Muscle layer of colon (tissue), 2 donors: ENCODE measurements at regions not wholly inside any gene's neighbourhood (a gene's known extent, or its start where the extent isn't known, plus 50 kb on each side); places are given as distances from the start of the nearest gene placed in this dataset.

ENCODE experiments used
- H3K27ac ChIP-seq: one replicate; pipeline ENCODE4 v1.7.0; 2013; ENCODE audit warnings: low read depth, mild to moderate bottlenecking, low read length, moderate library complexity
- H3K27me3 ChIP-seq, 2 donors: one replicate each; pipeline ENCODE4 v1.7.0; 2013; ENCODE audit warnings: low read length in 2 of 2, mild to moderate bottlenecking in 2 of 2; ENCODE audit not compliant: insufficient read depth in 2 of 2, control insufficient read depth in 1 of 2
- H3K36me3 ChIP-seq: one replicate; pipeline ENCODE4 v1.7.0; 2013; ENCODE audit warnings: mild to moderate bottlenecking, low read length; ENCODE audit not compliant: insufficient read depth
- H3K4me1 ChIP-seq: one replicate; pipeline ENCODE4 v1.7.0; 2013; ENCODE audit warnings: mild to moderate bottlenecking, low read length; ENCODE audit not compliant: insufficient read depth
- H3K4me3 ChIP-seq, 2 donors: one replicate each; pipeline ENCODE4 v1.7.0; 2013; ENCODE audit warnings: low read length in 2 of 2, low read depth in 1 of 2, mild to moderate bottlenecking in 1 of 2, moderate library complexity in 1 of 2
- H3K9ac ChIP-seq: one replicate; pipeline ENCODE4 v1.7.0; 2013; ENCODE audit warnings: low read length
- H3K9me3 ChIP-seq: one replicate; pipeline ENCODE4 v1.7.0; 2013; ENCODE audit warnings: mild to moderate bottlenecking, low read length
- donor health status: abdominal sarcoma.
- donor health status: Adenocarcinoma of cecum.

GRCh38 chr2:5791371-5791770, 99.2 kb downstream of the SOX11 start:
- no peaks in the 10 kb centered on the region for H3K27me3 ChIP-seq
- H3K4me1 ChIP-seq: no peaks in the 10 kb centered on the region
- H3K4me3 ChIP-seq: no peak overlapping the region
- no peak overlapping the region for H3K27ac ChIP-seq
- peaks cover 3% of the 10 kb centered on the region for H3K9me3 ChIP-seq
- no peaks in the 10 kb centered on the region for H3K36me3 ChIP-seq
- H3K9ac ChIP-seq: no peak overlapping the region

GRCh38 chr2:5794012-5794411, 101.8 kb downstream of the SOX11 start:
- H3K4me3 ChIP-seq: no peak overlapping the region
- no peak overlapping the region for H3K27ac ChIP-seq
- no peak overlapping the region for H3K9ac ChIP-seq
- no peaks in the 10 kb centered on the region for H3K36me3 ChIP-seq
- no peaks in the 10 kb centered on the region for H3K4me1 ChIP-seq
- H3K9me3 ChIP-seq: no peaks in the 10 kb centered on the region
- no peaks in the 10 kb centered on the region for H3K27me3 ChIP-seq

- H3K27me3 ChIP-seq: no peaks in the 10 kb centered on the region
- H3K4me3 ChIP-seq: no peak overlapping the region
- no peak overlapping the region for H3K9ac ChIP-seq
- H3K4me1 ChIP-seq: no peaks in the 10 kb centered on the region
- no peaks in the 10 kb centered on the region for H3K9me3 ChIP-seq
- H3K36me3 ChIP-seq: no peaks in the 10 kb centered on the region
- no peak overlapping the region for H3K27ac ChIP-seq
These were observed 105.9 kb downstream of the SOX11 start for GRCh38 chr2:5798084-5798483.

GRCh38 chr2:5799348-5799747, 107.2 kb downstream of the SOX11 start:
- Histone ChIP-seq H3K27ac (no peak overlapping the region), H3K9ac (no peak overlapping the region), H3K4me3 (no peak overlapping the region), H3K4me1 (no peaks in the 10 kb centered on the region), H3K9me3 (no peaks in the 10 kb centered on the region), H3K27me3 (no peaks in the 10 kb centered on the region), H3K36me3 (no peaks in the 10 kb centered on the region)

- H3K4me3 ChIP-seq: no peak overlapping the region
- no peaks in the 10 kb centered on the region for H3K27me3 ChIP-seq
- no peaks in the 10 kb centered on the region for H3K4me1 ChIP-seq
- H3K36me3 ChIP-seq: no peaks in the 10 kb centered on the region
- H3K27ac ChIP-seq: no peak overlapping the region
- H3K9me3 ChIP-seq: no peaks in the 10 kb centered on the region
- H3K9ac ChIP-seq: no peak overlapping the region
These were observed 111.4 kb downstream of the SOX11 start for GRCh38 chr2:5803547-5803946.

GRCh38 chr2:5818961-5819600, 126.9 kb downstream of the SOX11 start:
- H3K4me1 ChIP-seq: peaks cover 5% of the 10 kb centered on the region
- no peak overlapping the region for H3K4me3 ChIP-seq
- no peak overlapping the region for H3K27ac ChIP-seq
- no peaks in the 10 kb centered on the region for H3K9me3 ChIP-seq
- H3K9ac ChIP-seq: no peak overlapping the region
- H3K36me3 ChIP-seq: no peaks in the 10 kb centered on the region
- no peaks in the 10 kb centered on the region for H3K27me3 ChIP-seq

- Histone ChIP-seq H3K9me3 (no peaks in the 10 kb centered on the region), H3K36me3 (no peaks in the 10 kb centered on the region), H3K4me3 (no peak overlapping the region), H3K27ac (no peak overlapping the region), H3K27me3 (no peaks in the 10 kb centered on the region), H3K9ac (no peak overlapping the region), H3K4me1 (peaks cover 3% of the 10 kb centered on the region)
These were observed 131.9 kb downstream of the SOX11 start for GRCh38 chr2:5824126-5824525.

GRCh38 chr2:5825686-5826085, 133.5 kb downstream of the SOX11 start:
- Histone ChIP-seq H3K36me3 (no peaks in the 10 kb centered on the region), H3K27ac (no peak overlapping the region), H3K4me3 (no peak overlapping the region), H3K27me3 (no peaks in the 10 kb centered on the region), H3K4me1 (no peaks in the 10 kb centered on the region), H3K9me3 (no peaks in the 10 kb centered on the region), H3K9ac (no peak overlapping the region)

- Histone ChIP-seq H3K4me3 (no peak overlapping the region), H3K27me3 (no peaks in the 10 kb centered on the region), H3K36me3 (no peaks in the 10 kb centered on the region), H3K4me1 (no peaks in the 10 kb centered on the region), H3K9me3 (no peaks in the 10 kb centered on the region), H3K27ac (no peak overlapping the region), H3K9ac (no peak overlapping the region)
These were observed 134.9 kb downstream of the SOX11 start for GRCh38 chr2:5826979-5827655.

GRCh38 chr2:5834501-5834900, 142.3 kb downstream of the SOX11 start:
- Histone ChIP-seq H3K4me1 (no peaks in the 10 kb centered on the region), H3K4me3 (no peak overlapping the region), H3K9me3 (no peaks in the 10 kb centered on the region), H3K27ac (no peak overlapping the region), H3K9ac (no peak overlapping the region), H3K27me3 (no peaks in the 10 kb centered on the region), H3K36me3 (no peaks in the 10 kb centered on the region)

GRCh38 chr2:5839550-5839949, 147.4 kb downstream of the SOX11 start:
- Histone ChIP-seq H3K27me3 (no peaks in the 10 kb centered on the region), H3K4me1 (no peaks in the 10 kb centered on the region), H3K9me3 (no peaks in the 10 kb centered on the region), H3K36me3 (no peaks in the 10 kb centered on the region), H3K27ac (no peak overlapping the region), H3K9ac (no peak overlapping the region), H3K4me3 (no peak overlapping the region)

- no peak overlapping the region for H3K4me3 ChIP-seq
- no peak overlapping the region for H3K9ac ChIP-seq
- H3K36me3 ChIP-seq: no peaks in the 10 kb centered on the region
- H3K27ac ChIP-seq: no peak overlapping the region
- H3K9me3 ChIP-seq: no peaks in the 10 kb centered on the region
- H3K27me3 ChIP-seq: no peaks in the 10 kb centered on the region
- no peaks in the 10 kb centered on the region for H3K4me1 ChIP-seq
These were observed 148.9 kb downstream of the SOX11 start for GRCh38 chr2:5841126-5841525.
